ENCODE measurements at regions not wholly inside any gene's neighbourhood (a gene's known extent, or its start where the extent isn't known, plus 50 kb on each side); places are given as distances from the start of the nearest gene placed in this dataset.

DNA sequence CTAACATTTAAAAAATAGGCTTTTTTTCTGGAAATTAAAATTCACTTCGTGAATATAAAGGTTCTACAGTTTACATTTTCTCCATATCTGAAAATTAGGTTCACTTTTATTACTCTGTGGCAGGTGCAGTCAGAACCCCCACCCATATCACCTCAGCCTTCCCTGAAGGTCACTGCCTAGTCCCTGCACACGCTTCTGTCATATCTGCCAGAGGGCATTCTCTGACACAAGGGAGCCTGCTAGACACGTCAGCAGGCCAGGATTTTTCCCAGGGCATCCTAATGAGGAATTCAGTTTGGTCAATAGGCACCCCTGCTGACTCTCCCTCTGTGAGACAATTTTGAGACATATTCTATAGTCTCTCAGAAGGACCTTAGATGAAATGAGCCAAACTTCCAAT, 475.7 kb upstream of the PKDCC start:
- Histone ChIP-seq H3K27ac (replicated peaks) (no peak overlapping the region), H3K4me3 (replicated peaks; ENCODE audit: insufficient read depth, low read length) (no peak overlapping the region), H3K27me3 (ENCODE audit: insufficient read depth, poor library complexity, severe bottlenecking) (no peaks in the 10 kb centered on the region)
- no peak for DNase-seq (ENCODE audit: low read depth in 1 of 2, low spot score in 1 of 2)
- TF ChIP-seq GABPA (IDR thresholded peaks at IDR 0.05; ENCODE audit: low read depth) (no peak), POLR2AphosphoS5 (IDR thresholded peaks at IDR 0.05; ENCODE audit: low read depth) (no peak), SPI1 (IDR thresholded peaks at IDR 0.05; ENCODE audit: borderline replicate concordance, low read depth) (no peak)
- TF ChIP-seq, protein P1, sequence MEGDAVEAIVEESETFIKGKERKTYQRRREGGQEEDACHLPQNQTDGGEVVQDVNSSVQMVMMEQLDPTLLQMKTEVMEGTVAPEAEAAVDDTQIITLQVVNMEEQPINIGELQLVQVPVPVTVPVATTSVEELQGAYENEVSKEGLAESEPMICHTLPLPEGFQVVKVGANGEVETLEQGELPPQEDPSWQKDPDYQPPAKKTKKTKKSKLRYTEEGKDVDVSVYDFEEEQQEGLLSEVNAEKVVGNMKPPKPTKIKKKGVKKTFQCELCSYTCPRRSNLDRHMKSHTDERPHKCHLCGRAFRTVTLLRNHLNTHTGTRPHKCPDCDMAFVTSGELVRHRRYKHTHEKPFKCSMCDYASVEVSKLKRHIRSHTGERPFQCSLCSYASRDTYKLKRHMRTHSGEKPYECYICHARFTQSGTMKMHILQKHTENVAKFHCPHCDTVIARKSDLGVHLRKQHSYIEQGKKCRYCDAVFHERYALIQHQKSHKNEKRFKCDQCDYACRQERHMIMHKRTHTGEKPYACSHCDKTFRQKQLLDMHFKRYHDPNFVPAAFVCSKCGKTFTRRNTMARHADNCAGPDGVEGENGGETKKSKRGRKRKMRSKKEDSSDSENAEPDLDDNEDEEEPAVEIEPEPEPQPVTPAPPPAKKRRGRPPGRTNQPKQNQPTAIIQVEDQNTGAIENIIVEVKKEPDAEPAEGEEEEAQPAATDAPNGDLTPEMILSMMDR (IDR thresholded peaks at IDR 0.05; ENCODE audit: insufficient read depth, low read length), result no peak
- TF ChIP-seq, protein P2, sequence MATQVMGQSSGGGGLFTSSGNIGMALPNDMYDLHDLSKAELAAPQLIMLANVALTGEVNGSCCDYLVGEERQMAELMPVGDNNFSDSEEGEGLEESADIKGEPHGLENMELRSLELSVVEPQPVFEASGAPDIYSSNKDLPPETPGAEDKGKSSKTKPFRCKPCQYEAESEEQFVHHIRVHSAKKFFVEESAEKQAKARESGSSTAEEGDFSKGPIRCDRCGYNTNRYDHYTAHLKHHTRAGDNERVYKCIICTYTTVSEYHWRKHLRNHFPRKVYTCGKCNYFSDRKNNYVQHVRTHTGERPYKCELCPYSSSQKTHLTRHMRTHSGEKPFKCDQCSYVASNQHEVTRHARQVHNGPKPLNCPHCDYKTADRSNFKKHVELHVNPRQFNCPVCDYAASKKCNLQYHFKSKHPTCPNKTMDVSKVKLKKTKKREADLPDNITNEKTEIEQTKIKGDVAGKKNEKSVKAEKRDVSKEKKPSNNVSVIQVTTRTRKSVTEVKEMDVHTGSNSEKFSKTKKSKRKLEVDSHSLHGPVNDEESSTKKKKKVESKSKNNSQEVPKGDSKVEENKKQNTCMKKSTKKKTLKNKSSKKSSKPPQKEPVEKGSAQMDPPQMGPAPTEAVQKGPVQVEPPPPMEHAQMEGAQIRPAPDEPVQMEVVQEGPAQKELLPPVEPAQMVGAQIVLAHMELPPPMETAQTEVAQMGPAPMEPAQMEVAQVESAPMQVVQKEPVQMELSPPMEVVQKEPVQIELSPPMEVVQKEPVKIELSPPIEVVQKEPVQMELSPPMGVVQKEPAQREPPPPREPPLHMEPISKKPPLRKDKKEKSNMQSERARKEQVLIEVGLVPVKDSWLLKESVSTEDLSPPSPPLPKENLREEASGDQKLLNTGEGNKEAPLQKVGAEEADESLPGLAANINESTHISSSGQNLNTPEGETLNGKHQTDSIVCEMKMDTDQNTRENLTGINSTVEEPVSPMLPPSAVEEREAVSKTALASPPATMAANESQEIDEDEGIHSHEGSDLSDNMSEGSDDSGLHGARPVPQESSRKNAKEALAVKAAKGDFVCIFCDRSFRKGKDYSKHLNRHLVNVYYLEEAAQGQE (IDR thresholded peaks at IDR 0.05; ENCODE audit: insufficient replicate concordance, low read depth), result no peak

- Histone ChIP-seq H3K4me3 (replicated peaks; ENCODE audit: insufficient read depth, low read length) (no peak overlapping the region), H3K27ac (replicated peaks) (no peak overlapping the region), H3K27me3 (ENCODE audit: insufficient read depth, poor library complexity, severe bottlenecking) (no peaks in the 10 kb centered on the region)
- no peak for DNase-seq (ENCODE audit: low read depth in 1 of 2, low spot score in 1 of 2)
- TF ChIP-seq POLR2AphosphoS5 (IDR thresholded peaks at IDR 0.05; ENCODE audit: low read depth) (no peak), SPI1 (IDR thresholded peaks at IDR 0.05; ENCODE audit: borderline replicate concordance, low read depth) (no peak), GABPA (IDR thresholded peaks at IDR 0.05; ENCODE audit: low read depth) (no peak)
- TF ChIP-seq, protein P2 (IDR thresholded peaks at IDR 0.05; ENCODE audit: insufficient replicate concordance, low read depth), result no peak
- TF ChIP-seq, protein P1 (IDR thresholded peaks at IDR 0.05; ENCODE audit: insufficient read depth, low read length), result no peak
Observed at GRCh38 chr2:41576423-41576822, 471.4 kb upstream of the PKDCC start.

DNA sequence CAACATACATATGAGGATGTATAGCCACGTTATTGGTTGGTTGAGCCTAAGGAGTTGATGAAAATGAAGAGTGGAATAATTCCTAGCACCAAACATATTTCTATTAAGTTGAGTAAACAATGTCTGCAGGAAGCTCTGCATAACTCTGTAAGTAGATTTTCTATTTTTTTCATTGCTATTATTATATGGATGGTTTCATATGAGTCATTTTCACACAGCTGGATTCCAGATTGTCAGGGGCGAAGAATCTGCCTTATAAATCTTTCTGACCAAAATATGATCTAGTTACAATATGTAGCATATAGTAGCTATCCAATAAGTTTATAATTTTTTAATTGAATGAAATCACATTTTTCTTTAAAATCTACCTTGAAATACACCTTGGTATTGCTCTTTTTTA, 468.0 kb upstream of the PKDCC start:
- H3K27ac ChIP-seq (replicated peaks), result no peak overlapping the region
- no peaks in the 10 kb centered on the region for H3K27me3 ChIP-seq (ENCODE audit: insufficient read depth, poor library complexity, severe bottlenecking)
- no peak for DNase-seq (ENCODE audit: low read depth in 1 of 2, low spot score in 1 of 2)
- TF ChIP-seq, protein P2 (IDR thresholded peaks at IDR 0.05; ENCODE audit: insufficient replicate concordance, low read depth), result no peak
- TF ChIP-seq GABPA (IDR thresholded peaks at IDR 0.05; ENCODE audit: low read depth) (no peak), POLR2AphosphoS5 (IDR thresholded peaks at IDR 0.05; ENCODE audit: low read depth) (no peak), SPI1 (IDR thresholded peaks at IDR 0.05; ENCODE audit: borderline replicate concordance, low read depth) (no peak)
- TF ChIP-seq, protein P1 (IDR thresholded peaks at IDR 0.05; ENCODE audit: insufficient read depth, low read length), result no peak
- no peak overlapping the region for H3K4me3 ChIP-seq (replicated peaks; ENCODE audit: insufficient read depth, low read length)

All from HL-60 (cell line).